ENCODE measurements at regions not wholly inside any gene's neighbourhood (a gene's known extent, or its start where the extent isn't known, plus 50 kb on each side); places are given as distances from the start of the nearest gene placed in this dataset.
"Not testable (repeated sequence)": the region's sequence is repeated elsewhere in the genome, so short reads cannot be mapped to it uniquely, and the experiment has no call there.

DNA sequence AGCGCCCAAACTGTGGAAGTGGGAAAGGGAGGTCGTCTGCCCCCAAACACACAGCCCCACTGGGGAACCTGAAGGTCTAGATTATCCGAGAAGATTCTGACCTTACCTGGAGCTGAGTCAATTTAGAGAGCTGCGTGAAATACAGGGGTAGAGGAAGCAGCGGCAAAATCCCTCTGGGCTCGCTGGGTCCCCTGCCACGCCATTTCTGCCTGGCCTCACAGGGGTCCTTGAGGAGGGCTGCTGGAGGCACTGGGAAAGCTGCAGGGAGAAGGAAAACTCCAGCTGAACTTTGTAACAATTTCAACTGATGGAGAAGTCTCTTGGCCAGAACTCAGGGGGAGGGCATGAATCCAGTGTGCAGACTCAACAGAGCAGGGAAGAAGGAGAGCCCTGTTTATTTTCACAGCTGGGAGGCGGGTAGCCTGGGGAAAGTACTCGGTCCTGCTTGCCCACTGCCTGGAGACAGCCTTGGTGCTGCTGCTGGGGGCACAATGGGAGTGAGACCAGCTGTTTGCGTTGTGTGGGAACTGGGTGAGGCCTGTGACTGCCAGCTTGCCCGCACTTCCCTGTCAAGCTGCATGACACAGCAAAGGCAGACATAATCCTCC, 93.2 kb upstream of the MAPK10 start:
- POLR2A ChIA-PET = no interaction called here
- no peak for DNase-seq (ENCODE audit: low read depth)
- no peak for TF ChIP-seq CTCF (IDR thresholded peaks at IDR 0.05; ENCODE audit: insufficient read depth, low read depth, low read length)
- Histone ChIP-seq H3K36me3 (ENCODE audit: control insufficient read depth, insufficient read depth, low read length) (no peaks in the 10 kb centered on the region), H3K27me3 (ENCODE audit: control insufficient read depth, insufficient read depth, low read length) (no peaks in the 10 kb centered on the region), H3K4me3 (ENCODE audit: low read depth, low read length) (no peak overlapping the region)
- CTCF ChIA-PET = no interaction called here

DNA sequence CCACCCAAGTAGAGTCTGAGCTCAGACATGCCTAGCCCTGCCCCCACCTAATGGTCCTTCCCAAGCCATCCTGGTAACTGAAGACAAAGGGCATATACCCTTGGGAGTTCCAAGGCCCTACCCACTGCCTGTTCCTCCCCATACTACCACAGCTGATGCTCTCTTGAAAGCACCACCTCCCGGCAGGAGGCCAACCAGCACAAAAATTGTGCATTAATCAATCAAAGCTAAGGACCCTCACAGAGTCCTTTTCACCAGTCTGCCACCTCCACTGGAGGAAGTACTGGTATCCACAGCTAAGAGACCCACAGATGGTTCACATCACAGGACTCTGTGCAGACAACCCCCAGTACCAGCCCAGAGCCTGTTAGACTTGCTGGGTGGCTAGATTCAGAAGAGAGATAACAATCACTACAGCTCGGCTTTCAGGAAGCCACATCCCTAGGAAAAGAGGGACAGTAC, 93.8 kb upstream of the MAPK10 start:
- H3K36me3 ChIP-seq (ENCODE audit: control insufficient read depth, insufficient read depth, low read length); CTCF ChIA-PET; H3K27me3 ChIP-seq (ENCODE audit: control insufficient read depth, insufficient read depth, low read length); H3K4me3 ChIP-seq (ENCODE audit: low read depth, low read length); POLR2A ChIA-PET; DNase-seq (ENCODE audit: low read depth): not testable (repeated sequence)

DNA sequence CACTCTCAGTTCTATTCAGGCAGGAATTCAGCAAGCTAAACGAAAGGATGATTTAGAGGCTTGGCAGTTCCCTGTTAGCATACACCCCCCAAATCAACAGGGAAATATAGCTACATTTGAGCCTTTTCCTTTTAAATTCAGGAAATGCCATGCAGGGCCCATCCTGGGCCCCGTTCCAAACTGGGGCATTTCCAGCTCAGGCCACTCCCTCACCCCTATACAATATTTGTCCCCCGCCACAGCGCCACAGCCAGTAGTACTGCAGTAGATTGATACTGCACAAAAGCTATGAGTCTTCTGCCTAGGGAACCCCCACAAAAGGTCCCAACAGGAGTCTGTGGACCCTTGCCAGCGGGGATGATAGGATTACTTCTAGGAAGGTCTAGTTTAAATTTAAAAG, 102.0 kb upstream of the MAPK10 start:
- no peak for TF ChIP-seq CTCF (IDR thresholded peaks at IDR 0.05; ENCODE audit: insufficient read depth, low read depth, low read length)
- POLR2A ChIA-PET = no interaction called here
- CTCF ChIA-PET = interaction anchor here (1.2 kb wide), 1 partner anchor 12 kb away, joined by 3 read pairs; no protein-coding TSS in a partner anchor
- Histone ChIP-seq H3K4me3 (ENCODE audit: low read depth, low read length) (no peak overlapping the region), H3K36me3 (ENCODE audit: control insufficient read depth, insufficient read depth, low read length) (no peaks in the 10 kb centered on the region), H3K27me3 (ENCODE audit: control insufficient read depth, insufficient read depth, low read length) (no peaks in the 10 kb centered on the region)
- no peak for DNase-seq (ENCODE audit: low read depth)

- TF ChIP-seq CTCF (IDR thresholded peaks at IDR 0.05; ENCODE audit: insufficient read depth, low read depth, low read length) = no peak
- ChIA-PET CTCF (no interaction called here), POLR2A (no interaction called here)
- Histone ChIP-seq H3K36me3 (ENCODE audit: control insufficient read depth, insufficient read depth, low read length) (no peaks in the 10 kb centered on the region), H3K27me3 (ENCODE audit: control insufficient read depth, insufficient read depth, low read length) (no peaks in the 10 kb centered on the region), H3K4me3 (ENCODE audit: low read depth, low read length) (no peak overlapping the region)
- DNase-seq (ENCODE audit: low read depth) = no peak
Measured at GRCh38 chr4:86472377-86473019, 112.6 kb upstream of the MAPK10 start.

DNA sequence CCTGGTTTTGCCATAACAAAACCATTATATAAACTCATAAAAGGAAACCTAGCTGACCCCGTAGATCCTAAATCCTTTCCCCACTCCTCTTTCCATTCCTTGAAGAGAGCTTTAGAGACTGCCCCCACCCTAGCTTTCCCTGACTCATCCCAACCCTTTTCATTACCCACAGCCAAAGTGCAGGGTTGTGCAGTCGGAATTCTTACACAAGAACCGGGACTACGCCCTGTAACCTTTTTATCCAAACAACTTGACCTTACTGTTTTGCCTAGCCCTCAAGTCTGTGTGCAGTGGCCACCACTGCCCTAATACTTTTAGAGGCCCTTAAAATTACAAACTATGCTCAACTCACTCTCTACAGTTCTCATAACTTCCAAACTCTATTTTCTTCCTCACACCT, 116.0 kb upstream of the PTPN13 start:
- H3K36me3 ChIP-seq (ENCODE audit: control insufficient read depth, insufficient read depth, low read length); POLR2A ChIA-PET; CTCF ChIA-PET; H3K27me3 ChIP-seq (ENCODE audit: control insufficient read depth, insufficient read depth, low read length); H3K4me3 ChIP-seq (ENCODE audit: low read depth, low read length); DNase-seq (ENCODE audit: low read depth): not testable (repeated sequence)

- no peak for TF ChIP-seq CTCF (IDR thresholded peaks at IDR 0.05; ENCODE audit: insufficient read depth, low read depth, low read length)
- ChIA-PET CTCF (interaction anchor here (2.5 kb wide), 1 partner anchor 14 kb away, joined by 19 read pairs; no protein-coding TSS in a partner anchor), POLR2A (no interaction called here)
- DNase-seq (ENCODE audit: low read depth) = no peak
- H3K4me3 ChIP-seq (ENCODE audit: low read depth, low read length) = no peak overlapping the region
- H3K27me3 ChIP-seq (ENCODE audit: control insufficient read depth, insufficient read depth, low read length) = no peaks in the 10 kb centered on the region
- H3K36me3 ChIP-seq (ENCODE audit: control insufficient read depth, insufficient read depth, low read length) = no peaks in the 10 kb centered on the region
Measured at GRCh38 chr4:86481440-86481839, 112.7 kb upstream of the PTPN13 start.

Measured in BJ (cell line).